T-helper 1 cell treated with Interleukin-12 subunit alpha and Interleukin-12 subunit beta and Interleukin-4 antibody, amounts not matched to agents 30 ng/mL and 1 ng/mL, for 36 hours (primary cell): ENCODE measurements at regions not wholly inside any gene's neighbourhood (a gene's known extent, or its start where the extent isn't known, plus 50 kb on each side); places are given as distances from the start of the nearest gene placed in this dataset.

Source experiments
- intact Hi-C: fragments of 100-400 bp; cut with micrococcal nuclease; formaldehyde crosslinking; loops from one replicate; pipeline ENCODE4 v1.15.1; 2024

GRCh38 chr14:98168211-98168985, 1103.6 kb downstream of the BCL11B start:
- intact Hi-C loops = no loop called here

GRCh38 chr14:98169170-98169587, 1102.8 kb downstream of the BCL11B start:
- intact Hi-C loops = loop anchor here (1.0 kb wide), 1 partner anchor 542 kb away; no protein-coding TSS in a partner anchor

GRCh38 chr14:98170575-98170974, 1101.4 kb downstream of the BCL11B start:
- intact Hi-C loops = loop anchor here (10.0 kb wide), 1 partner anchor 466 kb away; no protein-coding TSS in a partner anchor

- intact Hi-C loops = loop anchor here (10.0 kb wide), 1 partner anchor 467 kb away; no protein-coding TSS in a partner anchor
These were observed 1100.3 kb downstream of the BCL11B start for GRCh38 chr14:98171654-98172053.

- intact Hi-C loops = loop anchor here (10.0 kb wide), 1 partner anchor 468 kb away; no protein-coding TSS in a partner anchor
These were observed 1099.7 kb downstream of the BCL11B start for GRCh38 chr14:98172243-98172778.

- intact Hi-C loops = loop anchor here (10.0 kb wide), 1 partner anchor 469 kb away; no protein-coding TSS in a partner anchor
These were observed 1098.7 kb downstream of the BCL11B start for GRCh38 chr14:98173305-98173704.

GRCh38 chr14:98174041-98174440, 1098.0 kb downstream of the BCL11B start:
- intact Hi-C loops = loop anchor here (10.0 kb wide), 1 partner anchor 469 kb away; no protein-coding TSS in a partner anchor

GRCh38 chr14:98175436-98175835, 1096.6 kb downstream of the BCL11B start:
- intact Hi-C loops = loop anchor here (10.0 kb wide), 1 partner anchor 471 kb away; no protein-coding TSS in a partner anchor

- intact Hi-C loops = loop anchor here (2.0 to 10.0 kb wide), 2 partner anchors 471 to 1091 kb away; no protein-coding TSS in a partner anchor
These were observed 1096.1 kb downstream of the BCL11B start for GRCh38 chr14:98175881-98176280.

GRCh38 chr14:98176892-98177291, 1095.1 kb downstream of the BCL11B start:
- intact Hi-C loops = loop anchor here (1.0 to 10.0 kb wide), 4 partner anchors 12 to 1090 kb away; no protein-coding TSS in a partner anchor

- intact Hi-C loops = loop anchor here (1.0 to 10.0 kb wide), 4 partner anchors 12 to 1089 kb away; no protein-coding TSS in a partner anchor
These were observed 1094.4 kb downstream of the BCL11B start for GRCh38 chr14:98177551-98177950.

- intact Hi-C loops = loop anchor here (1.0 kb wide), 1 partner anchor 8 kb away; no protein-coding TSS in a partner anchor
These were observed 1090.8 kb downstream of the BCL11B start for GRCh38 chr14:98181241-98181640.

- intact Hi-C loops = loop anchor here (1.0 kb wide), 1 partner anchor 8 kb away; no protein-coding TSS in a partner anchor
These were observed 1090.2 kb downstream of the BCL11B start for GRCh38 chr14:98181768-98182167.

GRCh38 chr14:98182393-98183055, 1089.5 kb downstream of the BCL11B start:
- intact Hi-C loops = no loop called here

GRCh38 chr14:98183556-98183955, 1088.4 kb downstream of the BCL11B start:
- intact Hi-C loops = no loop called here

- intact Hi-C loops = no loop called here
These were observed 1087.5 kb downstream of the BCL11B start for GRCh38 chr14:98184457-98184856.

- intact Hi-C loops = loop anchor here (5.0 kb wide), 4 partner anchors 247 to 1052 kb away; no protein-coding TSS in a partner anchor
These were observed 1087.0 kb downstream of the BCL11B start for GRCh38 chr14:98185036-98185435.

- intact Hi-C loops = loop anchor here (5.0 kb wide), 4 partner anchors 246 to 1051 kb away; no protein-coding TSS in a partner anchor
These were observed 1085.9 kb downstream of the BCL11B start for GRCh38 chr14:98186140-98186539.

GRCh38 chr14:98187281-98187680, 1084.7 kb downstream of the BCL11B start:
- intact Hi-C loops = loop anchor here (5.0 kb wide), 4 partner anchors 245 to 1050 kb away; no protein-coding TSS in a partner anchor

GRCh38 chr14:98189062-98189461, 1082.9 kb downstream of the BCL11B start:
- intact Hi-C loops = loop anchor here (1.0 to 5.0 kb wide), 12 partner anchors 8 to 1084 kb away; partner anchors contain the start of gene BCL11B

GRCh38 chr14:98189511-98189910, 1082.5 kb downstream of the BCL11B start:
- intact Hi-C loops = loop anchor here (1.0 to 5.0 kb wide), 12 partner anchors 8 to 1083 kb away; partner anchors contain the start of gene BCL11B
